Islet of Langerhans (tissue), 1 donor: ENCODE measurements at regions not wholly inside any gene's neighbourhood (a gene's known extent, or its start where the extent isn't known, plus 50 kb on each side); places are given as distances from the start of the nearest gene placed in this dataset.
"Not testable (repeated sequence)": the region's sequence is repeated elsewhere in the genome, so short reads cannot be mapped to it uniquely, and the experiment has no call there.

Experiments
- FAIRE-seq: peaks from one replicate; lab custom pipeline; 2011; peaks lifted over from hg19 to GRCh38; lab: Jason Lieb, UNC

DNA sequence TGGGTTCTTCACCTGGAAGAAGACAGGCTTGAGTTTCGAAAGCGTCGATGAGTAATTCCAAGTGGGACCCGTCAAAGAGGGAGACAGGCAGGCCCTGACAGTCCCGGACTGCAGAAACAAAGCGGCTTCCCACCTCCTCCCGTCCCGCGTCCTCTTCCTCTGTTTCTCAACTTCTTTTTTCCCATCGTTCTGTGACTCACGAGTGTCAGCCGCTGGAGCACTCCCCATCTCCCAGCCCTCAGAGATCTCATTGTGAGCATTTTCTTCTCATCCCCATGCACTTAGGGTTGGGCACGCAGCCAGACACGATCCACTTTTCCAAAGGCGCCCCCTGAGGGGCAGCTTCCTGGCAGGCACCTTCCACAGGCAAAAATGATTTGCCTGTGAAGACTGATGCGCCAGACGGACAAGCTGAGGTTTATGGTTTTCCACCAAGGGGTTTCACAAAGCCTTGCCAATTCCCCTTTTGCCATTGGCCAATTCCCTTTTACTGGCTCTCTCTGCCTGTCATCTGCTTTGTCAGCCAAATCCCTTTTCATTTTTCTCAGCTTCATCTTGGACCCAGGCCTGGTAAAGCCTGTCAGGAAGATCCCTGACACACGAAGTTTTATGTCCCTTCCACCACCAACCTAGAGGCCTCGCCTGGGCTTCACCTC, 86.5 kb upstream of the ANKRD55 start:
- FAIRE-seq: no peak

DNA sequence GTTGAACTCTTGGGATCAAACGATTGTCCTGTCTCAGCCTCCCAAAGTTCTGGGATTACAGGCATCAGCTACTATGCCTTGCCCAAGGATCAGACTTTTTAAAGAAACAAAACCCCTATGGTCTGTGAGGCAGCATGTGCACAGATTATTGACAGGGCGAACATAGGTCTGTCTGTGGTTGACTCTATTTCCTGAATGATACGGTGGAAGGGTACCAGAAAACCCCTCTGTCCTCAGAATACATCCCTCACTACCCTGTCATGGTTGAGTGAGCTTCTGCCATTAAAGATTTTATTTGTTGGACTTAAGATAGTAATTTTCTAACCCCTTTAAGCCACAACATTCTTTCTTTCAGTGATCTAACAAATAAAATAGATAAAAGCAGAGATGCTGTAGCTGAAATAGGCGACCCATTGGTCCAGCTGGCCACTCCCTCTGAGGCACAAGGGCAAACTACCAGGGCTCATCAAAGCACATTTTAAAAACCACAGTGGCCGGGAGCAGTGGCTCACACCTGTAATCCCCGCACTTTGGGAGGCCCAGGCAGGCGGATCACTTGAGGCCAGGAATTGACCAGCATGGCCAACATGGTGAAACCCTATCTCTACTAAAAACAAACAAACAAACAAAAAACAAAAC, 84.9 kb upstream of the ANKRD55 start:
- FAIRE-seq: no peak

GRCh38 chr5:56316299-56316994, 83.3 kb upstream of the ANKRD55 start:
- no peak for FAIRE-seq

- FAIRE-seq: no peak
These were observed 81.4 kb upstream of the ANKRD55 start for GRCh38 chr5:56314529-56314928.

- no peak for FAIRE-seq
These were observed 80.5 kb upstream of the ANKRD55 start for GRCh38 chr5:56313596-56313995.

- FAIRE-seq: no peak
These were observed 79.9 kb upstream of the ANKRD55 start for GRCh38 chr5:56313004-56313531.

GRCh38 chr5:56311306-56311905, 78.3 kb upstream of the ANKRD55 start:
- FAIRE-seq: no peak

DNA sequence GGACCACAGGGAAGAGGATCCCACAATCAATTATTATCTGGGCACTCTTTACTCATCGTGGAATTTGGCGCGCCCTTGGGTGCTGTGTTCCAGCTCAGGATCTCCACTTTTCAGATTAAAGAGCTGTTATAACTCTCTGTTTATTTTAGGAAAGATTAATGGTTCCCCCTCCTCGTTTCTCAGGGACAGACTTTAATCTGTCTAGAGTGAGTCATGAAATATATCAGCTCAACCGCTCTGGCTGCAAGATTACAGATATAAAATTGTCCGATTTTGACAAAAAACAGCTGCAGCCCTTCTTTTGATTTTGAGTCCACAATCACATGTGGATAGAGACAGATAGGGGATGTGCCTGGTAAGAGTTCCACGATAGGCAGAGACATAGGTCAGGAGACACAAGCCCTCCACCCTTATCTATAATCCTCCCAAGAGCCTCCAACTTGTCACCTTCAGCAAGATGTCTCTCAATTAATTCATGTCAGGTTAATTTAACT, 77.6 kb upstream of the ANKRD55 start:
- no peak for FAIRE-seq

GRCh38 chr5:56309262-56309826, 76.2 kb upstream of the ANKRD55 start:
- no peak for FAIRE-seq

DNA sequence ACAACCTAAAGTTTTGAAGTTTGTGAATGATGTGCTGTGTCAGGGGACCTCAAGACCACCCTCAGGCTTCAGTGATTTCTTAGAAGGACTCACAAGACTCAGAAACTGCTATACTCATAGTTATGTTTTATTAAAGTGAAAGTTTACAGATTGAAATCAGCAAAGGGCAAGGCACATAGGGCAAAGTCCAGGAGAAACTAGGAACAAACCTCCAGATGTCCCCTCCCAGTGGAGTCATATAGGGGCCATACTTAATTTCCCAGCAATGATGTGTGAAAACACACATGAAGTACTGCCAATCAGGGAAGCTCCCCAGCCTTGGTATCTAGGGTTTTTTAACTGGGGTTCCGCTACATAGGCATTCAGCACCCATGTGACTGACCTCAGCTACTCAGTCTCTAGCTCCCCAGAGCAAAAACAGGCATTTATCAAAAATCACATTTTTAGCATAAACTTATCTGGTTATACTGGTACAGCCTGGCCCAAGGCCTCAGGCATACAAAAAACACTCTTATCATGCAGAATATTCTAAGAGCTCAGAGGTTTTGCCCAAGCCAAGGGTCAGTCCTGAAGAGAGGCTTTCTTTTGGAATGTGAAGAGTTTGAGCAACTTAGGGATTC, 74.7 kb upstream of the ANKRD55 start:
- FAIRE-seq: no peak

DNA sequence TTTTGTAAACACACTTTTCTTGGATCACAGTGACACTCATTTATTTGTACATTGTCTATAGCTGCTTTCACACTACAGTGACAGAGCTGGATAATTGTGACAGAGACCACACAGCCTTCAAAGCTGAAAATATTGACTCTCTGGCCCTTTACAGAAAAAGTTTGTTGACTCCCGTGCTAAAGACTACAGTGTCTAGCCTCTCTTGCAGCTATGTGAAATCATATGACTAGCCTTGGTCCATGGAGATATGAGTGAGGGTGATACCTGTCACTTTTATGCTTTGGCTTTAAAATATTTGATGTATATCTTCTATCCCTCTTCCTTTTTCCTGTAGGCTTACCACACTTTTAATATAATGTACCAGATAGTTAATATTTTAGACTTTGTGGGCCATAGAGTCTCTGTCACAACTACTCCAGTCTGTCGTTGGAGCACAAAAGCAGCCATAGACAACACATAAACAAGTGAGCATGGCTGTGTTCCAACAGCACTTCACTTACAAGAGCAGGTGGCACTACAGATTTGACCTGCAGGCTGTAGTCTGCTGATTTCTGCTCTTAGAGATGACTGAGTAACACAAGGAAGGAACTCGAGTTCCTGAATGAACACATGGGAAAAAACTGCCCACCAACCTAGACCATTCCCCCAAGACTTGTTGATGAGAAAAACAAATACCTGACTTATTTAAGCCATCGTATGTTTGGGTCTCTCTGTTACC, 73.5 kb upstream of the ANKRD55 start:
- no peak for FAIRE-seq

- FAIRE-seq: no peak
These were observed 72.1 kb upstream of the ANKRD55 start for GRCh38 chr5:56305001-56305950.

DNA sequence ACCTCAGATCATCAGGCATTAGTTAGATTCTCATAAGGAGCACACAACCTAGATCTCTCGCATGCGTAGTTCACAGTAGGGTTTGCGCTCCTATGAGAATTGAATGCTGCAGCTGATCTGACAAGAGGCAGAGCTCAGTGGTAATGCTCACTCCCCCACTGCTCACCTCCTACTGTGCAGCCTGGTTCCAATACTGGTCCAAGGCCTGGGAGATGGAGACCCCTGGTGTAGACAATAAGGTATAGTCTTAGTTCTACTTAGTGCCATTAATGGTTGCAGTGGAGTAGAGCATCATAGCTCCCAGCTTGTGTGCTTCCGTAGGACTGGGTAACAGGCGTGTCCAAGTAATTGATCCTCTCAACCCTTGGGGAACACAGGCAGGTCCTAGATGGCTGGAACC, 70.4 kb upstream of the ANKRD55 start:
- no peak for FAIRE-seq

DNA sequence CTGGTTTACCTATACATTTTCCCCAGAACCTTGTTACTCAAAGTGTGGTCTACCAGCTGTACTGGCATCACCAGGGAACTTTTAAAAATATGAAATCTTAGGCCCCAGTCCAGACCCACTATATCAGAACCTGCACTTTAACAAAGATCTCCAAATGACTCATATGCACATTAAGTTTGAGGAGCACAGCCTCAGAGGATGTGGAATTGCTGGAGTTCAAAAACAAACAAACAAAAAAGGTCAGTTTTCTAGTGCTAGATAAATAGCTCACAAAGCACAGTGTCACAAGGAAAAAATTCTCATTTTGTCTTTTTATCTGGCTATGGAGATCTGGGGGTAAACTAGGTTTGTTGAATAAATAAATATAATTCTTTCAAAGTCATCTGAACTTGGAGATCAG, 68.9 kb upstream of the ANKRD55 start:
- FAIRE-seq: no peak

GRCh38 chr5:56301069-56301468, 67.9 kb upstream of the ANKRD55 start:
- no peak for FAIRE-seq

GRCh38 chr5:56299212-56299611, 66.1 kb upstream of the ANKRD55 start:
- FAIRE-seq: no peak

DNA sequence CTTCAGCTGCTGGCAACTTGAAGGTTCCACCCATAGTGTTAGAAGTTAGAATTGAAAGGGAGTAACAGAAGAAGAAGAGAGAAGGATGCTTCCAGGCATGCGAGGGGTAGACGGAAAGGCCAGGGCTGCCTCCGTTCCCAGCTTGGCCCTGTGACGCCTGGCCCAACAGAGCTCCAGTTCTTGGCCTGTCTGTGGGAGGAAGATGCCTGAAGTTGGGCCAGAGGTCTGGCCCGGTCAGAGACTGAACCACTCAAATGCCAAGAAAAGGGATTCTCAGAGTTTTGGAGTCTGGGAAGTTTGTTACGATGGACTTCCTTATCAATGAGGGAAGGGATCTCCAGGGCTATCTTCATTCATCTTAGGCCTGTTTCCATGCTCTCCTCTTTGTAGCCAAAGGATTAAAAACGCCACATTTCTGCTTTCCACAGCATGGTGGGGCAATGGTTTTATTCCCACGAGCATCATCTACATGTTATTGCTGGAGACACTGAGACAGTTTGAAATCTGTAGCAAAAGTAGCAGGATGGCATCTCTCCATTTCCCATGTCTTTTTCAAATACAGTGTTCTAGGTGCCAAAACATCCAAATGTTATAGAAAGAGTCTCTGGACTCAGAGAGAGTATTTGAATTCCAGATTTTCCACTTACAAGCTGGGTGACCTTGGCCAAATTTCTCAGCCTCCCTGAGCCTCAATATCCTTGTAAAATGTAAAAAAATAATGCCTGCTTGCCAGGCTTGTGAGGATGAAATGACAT, 65.4 kb upstream of the ANKRD55 start:
- no peak for FAIRE-seq

DNA sequence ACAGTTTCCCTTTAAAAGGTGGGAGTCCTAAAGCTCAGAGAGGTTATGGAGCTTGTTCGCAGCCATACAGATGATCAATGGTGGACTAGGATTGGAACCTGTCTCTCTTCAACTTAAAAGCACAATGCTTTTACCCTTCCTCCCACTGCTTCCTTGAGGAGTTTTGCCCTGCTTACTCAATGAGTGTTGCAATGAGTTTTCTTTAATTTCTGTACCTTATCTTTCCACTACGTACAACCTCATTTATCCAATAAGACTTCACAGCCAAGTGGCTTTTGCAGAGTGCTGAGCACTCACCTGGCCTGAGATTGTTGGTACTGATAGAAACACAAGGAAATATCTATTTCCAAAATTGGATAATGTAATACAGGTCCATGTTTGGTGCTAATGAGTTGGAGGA, 64.7 kb upstream of the ANKRD55 start:
- FAIRE-seq: no peak

- not testable (repeated sequence) for FAIRE-seq
These were observed 62.2 kb upstream of the ANKRD55 start for GRCh38 chr5:56295311-56295710.
